Neutrophil (primary cell): ENCODE measurements at regions not wholly inside any gene's neighbourhood (a gene's known extent, or its start where the extent isn't known, plus 50 kb on each side); places are given as distances from the start of the nearest gene placed in this dataset.

Experiments used
- H3K27ac ChIP-seq: fragments of 200-600 bp; sonication (generic); 2 replicates; pipeline ENCODE4 v1.5.1; 2016; ENCODE audit warnings: mild to moderate bottlenecking, moderate library complexity
- H3K27me3 ChIP-seq: fragments of 200-600 bp; sonication (generic); 2 replicates; pipeline ENCODE4 v1.6.0; 2016; ENCODE audit warnings: mild to moderate bottlenecking
- H3K36me3 ChIP-seq: fragments of 200-600 bp; sonication (generic); 2 replicates; pipeline ENCODE4 v1.5.1; 2017
- H3K4me1 ChIP-seq, 2 experiments: fragments of 200-600 bp in 1 of 2; sonication (generic) in 1 of 2; 1 replicate in 1 of 2; 2 replicates in 1 of 2; pipeline versions ENCODE4 v1.5.1 to v1.6.1; 2013 to 2016; ENCODE audit warnings: low read depth in 1 of 2, low read length in 1 of 2, mild to moderate bottlenecking in 1 of 2, moderate library complexity in 1 of 2; ENCODE audit not compliant: control insufficient read depth in 1 of 2, insufficient read depth in 1 of 2
- H3K4me3 ChIP-seq, 2 experiments: fragments of 200-600 bp in 1 of 2; sonication (generic) in 1 of 2; 1 replicate in 1 of 2; 2 replicates in 1 of 2; pipeline ENCODE4 v1.5.1; 2013 to 2016; ENCODE audit warnings: low read depth in 1 of 2, low read length in 1 of 2, mild to moderate bottlenecking in 1 of 2, moderate library complexity in 1 of 2
- H3K9me3 ChIP-seq: fragments of 200-600 bp; sonication (generic); 2 replicates; pipeline ENCODE4 v1.5.1; 2016
- CTCF ChIP-seq: fragments of 200-600 bp; sonication (generic); IDR thresholded peaks from 2 replicates; pipeline ENCODE4 v1.5.1; 2016; ENCODE audit warnings: antibody characterized with exemption

- no peak overlapping the region for H3K4me3 ChIP-seq
- H3K4me1 ChIP-seq = no peaks in the 10 kb centered on the region
- TF ChIP-seq CTCF = no peak
- H3K27ac ChIP-seq = no peak overlapping the region
- no peaks in the 10 kb centered on the region for H3K9me3 ChIP-seq
- no peaks in the 10 kb centered on the region for H3K27me3 ChIP-seq
- H3K36me3 ChIP-seq = no peaks in the 10 kb centered on the region
Observed at GRCh38 chr12:91993287-91994017, 152.2 kb downstream of the BTG1 start.

DNA sequence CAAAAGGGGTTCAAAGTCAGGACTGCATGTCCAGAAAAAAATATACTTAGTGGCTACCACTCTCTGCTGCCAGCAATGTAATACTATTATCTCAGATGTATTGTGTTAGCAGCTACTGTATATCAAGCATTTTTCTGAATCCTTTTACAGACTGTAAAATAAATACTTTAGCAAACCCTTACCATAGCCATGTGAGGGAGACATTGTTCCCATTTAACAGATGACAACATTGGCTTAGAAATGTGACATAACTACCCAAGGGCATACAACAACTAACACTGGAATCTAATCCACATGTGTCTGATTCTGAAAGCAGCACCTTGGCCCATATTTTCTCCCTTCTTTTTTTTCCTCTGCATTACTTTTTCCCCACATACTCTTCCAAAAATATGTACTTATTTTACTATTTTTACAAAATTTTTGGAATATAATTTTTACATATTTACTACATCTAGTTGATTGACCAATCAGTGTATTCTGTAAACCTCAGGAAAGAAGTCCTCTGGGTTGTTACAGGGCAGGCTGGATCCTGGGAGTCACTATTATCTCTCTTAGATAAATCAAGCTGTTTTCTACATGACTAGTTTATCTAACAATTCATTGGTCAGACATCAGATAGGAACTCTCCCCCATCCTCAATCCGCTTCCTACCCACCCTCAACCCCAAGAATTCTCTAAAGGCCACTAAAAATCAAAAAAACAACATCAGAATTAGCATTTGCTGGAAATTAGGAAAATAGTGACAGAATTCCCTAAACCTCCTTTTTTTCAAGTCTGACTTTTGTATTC is 154.1 kb downstream of the BTG1 start:
- no peak for TF ChIP-seq CTCF
- Histone ChIP-seq H3K9me3 (no peaks in the 10 kb centered on the region), H3K4me1 (no peaks in the 10 kb centered on the region), H3K27me3 (no peaks in the 10 kb centered on the region), H3K4me3 (no peak overlapping the region), H3K36me3 (no peaks in the 10 kb centered on the region), H3K27ac (no peak overlapping the region)

DNA sequence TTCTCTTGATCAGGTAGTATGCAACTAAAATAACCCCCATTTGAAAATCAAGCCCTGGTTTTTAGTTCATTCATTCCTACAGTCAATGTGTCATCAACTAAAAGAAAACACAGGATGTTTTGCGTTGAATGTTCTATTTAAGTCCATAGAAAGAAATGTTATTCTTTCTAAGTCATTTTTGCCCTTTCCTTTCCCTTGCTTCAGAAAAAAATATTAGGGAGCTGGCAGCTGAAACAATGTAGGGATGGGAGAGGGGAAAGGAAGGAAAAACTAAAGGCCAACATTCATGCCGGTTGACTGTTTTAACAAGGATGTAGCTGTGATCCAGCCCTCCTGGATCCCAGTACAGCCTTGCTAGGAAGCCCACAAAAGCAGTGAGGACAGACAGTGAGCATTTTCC is 155.1 kb downstream of the BTG1 start:
- H3K36me3 ChIP-seq = no peaks in the 10 kb centered on the region
- no peaks in the 10 kb centered on the region for H3K27me3 ChIP-seq
- no peaks in the 10 kb centered on the region for H3K4me1 ChIP-seq
- no peak overlapping the region for H3K27ac ChIP-seq
- H3K4me3 ChIP-seq = no peak overlapping the region
- H3K9me3 ChIP-seq = no peaks in the 10 kb centered on the region
- no peak for TF ChIP-seq CTCF

GRCh38 chr12:91989143-91989542 is 156.5 kb downstream of the BTG1 start:
- Histone ChIP-seq H3K9me3 (no peaks in the 10 kb centered on the region), H3K27me3 (no peaks in the 10 kb centered on the region), H3K4me1 (no peaks in the 10 kb centered on the region), H3K36me3 (no peaks in the 10 kb centered on the region), H3K27ac (no peak overlapping the region), H3K4me3 (no peak overlapping the region)
- TF ChIP-seq CTCF = no peak

- H3K27ac ChIP-seq = no peak overlapping the region
- no peaks in the 10 kb centered on the region for H3K27me3 ChIP-seq
- no peaks in the 10 kb centered on the region for H3K9me3 ChIP-seq
- H3K4me3 ChIP-seq = no peak overlapping the region
- H3K36me3 ChIP-seq = no peaks in the 10 kb centered on the region
- H3K4me1 ChIP-seq = no peaks in the 10 kb centered on the region
- no peak for TF ChIP-seq CTCF
Observed at GRCh38 chr12:91988086-91988923, 157.3 kb downstream of the BTG1 start.
